ENCODE measurements at regions not wholly inside any gene's neighbourhood (a gene's known extent, or its start where the extent isn't known, plus 50 kb on each side); places are given as distances from the start of the nearest gene placed in this dataset.

- CTCF ChIA-PET = interaction anchor here (0.6 to 1.2 kb wide), 3 partner anchors 40 to 69 kb away, joined by 3 to 4 read pairs (median 4); no protein-coding TSS in a partner anchor
Observed at GRCh38 chr9:20015427-20015931, 226.6 kb upstream of the SLC24A2 start.

More at GRCh38 chr9:20015427-20015931, 226.6 kb upstream of the SLC24A2 start:
- H3K9me3 ChIP-seq (replicated peaks; ENCODE audit: control insufficient read depth, insufficient read depth, low read length) = no peaks in the 10 kb centered on the region
- TF ChIP-seq POLR2AphosphoS5 (IDR thresholded peaks at IDR 0.05; ENCODE audit: insufficient read depth, low read depth, low read length) (no peak), MAX (IDR thresholded peaks at IDR 0.05; ENCODE audit: insufficient read depth, insufficient read length) (no peak), EZH2 (IDR thresholded peaks at IDR 0.05; ENCODE audit: borderline replicate concordance, low read depth, low read length, severe bottlenecking) (no peak), POLR2A (IDR thresholded peaks at IDR 0.05; ENCODE audit: low read depth, low read length) (no peak), MYC (IDR thresholded peaks at IDR 0.05; ENCODE audit: low read depth, low read length) (no peak), FOS (IDR thresholded peaks at IDR 0.05; ENCODE audit: borderline replicate concordance, insufficient read depth, low read length) (no peak), CTCF (IDR thresholded peaks at IDR 0.05; ENCODE audit: extremely low read depth in 1 of 2, insufficient read depth in 1 of 2, low read depth in 1 of 2, low read length in 2 of 2) (no peak), JUN (IDR thresholded peaks at IDR 0.05; ENCODE audit: borderline replicate concordance, insufficient read depth, insufficient read length, low read depth) (no peak), GATA2 (IDR thresholded peaks at IDR 0.05; ENCODE audit: insufficient read depth, insufficient read length, low read depth, low read length) (no peak)
- H3K9me1 ChIP-seq (replicated peaks; ENCODE audit: control insufficient read depth, extremely low read depth, insufficient read depth, low read length) = no peaks in the 10 kb centered on the region
- H3K9ac ChIP-seq (replicated peaks; ENCODE audit: extremely low read depth, insufficient read depth, low read length) = no peak overlapping the region
- no peak for FAIRE-seq
- H3K27me3 ChIP-seq (ENCODE audit: control insufficient read depth in 2 of 2, insufficient read depth in 2 of 2, low read length in 2 of 2) = no peaks in the 10 kb centered on the region
- H3K4me1 ChIP-seq (ENCODE audit: control insufficient read depth, extremely low read depth, insufficient read depth, low read length) = peaks cover 12% of the 10 kb centered on the region
- intact Hi-C loops (cut with micrococcal nuclease) = no loop called here
- DNase-seq (ENCODE audit: low read depth, low spot score) = peak; percentile 28
- BruUV-seq (replicated peaks) = no TSS peak
- H3K36me3 ChIP-seq (ENCODE audit: control insufficient read depth in 2 of 2, extremely low read depth in 1 of 2, insufficient read depth in 2 of 2, low read length in 2 of 2) = no peaks in the 10 kb centered on the region
- no peaks in the 10 kb centered on the region for H3K79me2 ChIP-seq (ENCODE audit: control insufficient read depth, insufficient read depth, low read length)
- dilution Hi-C loops (cut with MboI; ENCODE audit: extremely low pct_ligation_motif_present, low sequenced_read_pairs) = no loop called here
- peak overlapping the region; percentile 16 for H3K4me2 ChIP-seq (ENCODE audit: insufficient read depth, low read length)
- H2AFZ ChIP-seq (ENCODE audit: low read depth, low read length) = peak overlapping the region; percentile 72
- H4K20me1 ChIP-seq (replicated peaks; ENCODE audit: control insufficient read depth, extremely low read depth, insufficient read depth, low read length) = no peaks in the 10 kb centered on the region
- H3K4me3 ChIP-seq (replicated peaks in 1 of 3; ENCODE audit: insufficient read depth in 1 of 3, low read depth in 1 of 3, low read length in 3 of 3) = no peak overlapping the region
- POLR2A ChIA-PET = no interaction called here
- no peak overlapping the region for H3K27ac ChIP-seq (ENCODE audit: insufficient read depth, low read depth, low read length)

Measured in endothelial cell of umbilical vein (primary cell).